ENCODE measurements at regions not wholly inside any gene's neighbourhood (a gene's known extent, or its start where the extent isn't known, plus 50 kb on each side); places are given as distances from the start of the nearest gene placed in this dataset.
"Not testable (repeated sequence)": the region's sequence is repeated elsewhere in the genome, so short reads cannot be mapped to it uniquely, and the experiment has no call there.

GRCh38 chr13:109330123-109330522 is 456.3 kb downstream of the IRS2 start:
- no peak for DNase-seq

DNA sequence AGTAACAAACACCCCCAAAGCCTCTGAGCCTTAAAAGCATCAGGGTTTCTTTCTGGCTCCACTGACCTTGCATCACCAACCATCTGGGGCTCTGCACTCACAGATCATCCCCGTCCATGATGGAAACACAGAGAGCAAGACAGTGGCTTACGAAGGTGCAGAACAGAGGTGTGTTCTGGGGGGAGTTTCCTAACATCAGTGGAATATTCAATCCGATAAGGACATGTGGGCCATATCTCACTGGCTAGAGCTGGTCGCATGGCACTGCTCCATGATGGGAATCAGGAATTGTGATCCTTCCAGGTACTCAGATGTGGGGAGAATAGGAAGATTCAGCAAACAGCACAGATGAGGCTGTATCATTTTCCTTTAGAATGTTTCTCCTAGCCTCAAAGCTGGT is 457.2 kb downstream of the IRS2 start:
- no peak overlapping the region for H3K27ac Mint-ChIP-seq
- H3K9me3 Mint-ChIP-seq, result no peaks in the 10 kb centered on the region
- DNase-seq, result no peak
- H3K27me3 Mint-ChIP-seq, result peaks cover 6% of the 10 kb centered on the region
- H3K4me1 Mint-ChIP-seq, result no peaks in the 10 kb centered on the region
- ATAC-seq, result no peak
- H3K4me3 Mint-ChIP-seq, result no peak overlapping the region

More at GRCh38 chr13:109330123-109330522, 456.3 kb downstream of the IRS2 start:
- Mint-ChIP-seq H3K9me3 (no peaks in the 10 kb centered on the region), H3K27me3 (peaks cover 12% of the 10 kb centered on the region), H3K4me1 (no peaks in the 10 kb centered on the region), H3K27ac (no peak overlapping the region), H3K4me3 (no peak overlapping the region)
- ATAC-seq, result no peak

DNA sequence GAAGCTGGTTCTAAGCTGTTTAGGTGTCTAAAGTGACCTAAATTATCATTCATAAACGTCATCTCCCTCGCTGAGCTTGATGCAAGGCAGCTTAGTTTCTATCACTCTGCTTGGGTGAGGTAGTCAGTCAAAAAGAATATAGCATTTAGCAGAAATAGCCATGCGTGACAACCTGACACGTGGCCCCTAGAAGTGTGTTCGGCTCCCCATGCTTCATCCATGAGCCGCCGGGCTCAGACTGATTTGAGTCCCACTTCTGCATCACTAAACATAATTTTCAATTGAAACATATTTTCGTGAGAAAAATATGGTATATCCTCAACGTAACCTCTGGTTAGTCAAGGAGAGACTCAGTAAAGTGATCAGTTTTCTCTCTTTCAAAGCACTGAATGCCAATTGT is 459.8 kb downstream of the IRS2 start:
- no peak for DNase-seq
- Mint-ChIP-seq H3K9me3 (no peaks in the 10 kb centered on the region), H3K27me3 (no peaks in the 10 kb centered on the region), H3K27ac (no peak overlapping the region), H3K4me3 (no peak overlapping the region), H3K4me1 (no peaks in the 10 kb centered on the region)
- no peak for ATAC-seq

- ATAC-seq, result no peak
- DNase-seq, result no peak
- H3K4me1 Mint-ChIP-seq, result no peaks in the 10 kb centered on the region
- peak overlapping the region in 1 of 2 donors; percentile 27 for H3K27ac Mint-ChIP-seq
- no peak overlapping the region for H3K4me3 Mint-ChIP-seq
- H3K27me3 Mint-ChIP-seq, result no peaks in the 10 kb centered on the region
- H3K9me3 Mint-ChIP-seq, result no peaks in the 10 kb centered on the region
These were observed 463.0 kb downstream of the IRS2 start for GRCh38 chr13:109323338-109323737.

- H3K4me1 Mint-ChIP-seq, result no peaks in the 10 kb centered on the region
- H3K9me3 Mint-ChIP-seq, result peaks cover 0 to 7% of the 10 kb centered on the region in 2 donors
- DNase-seq, result no peak
- no peak for ATAC-seq
- H3K27me3 Mint-ChIP-seq, result no peaks in the 10 kb centered on the region
- H3K4me3 Mint-ChIP-seq, result no peak overlapping the region
- H3K27ac Mint-ChIP-seq, result no peak overlapping the region
These were observed 467.3 kb downstream of the IRS2 start for GRCh38 chr13:109318945-109319590.

GRCh38 chr13:109315481-109315880 is 470.9 kb downstream of the IRS2 start:
- ATAC-seq (no peak), DNase-seq (no peak)
- Mint-ChIP-seq H3K27ac (no peak overlapping the region), H3K9me3 (peaks cover 0 to 7% of the 10 kb centered on the region in 2 donors), H3K27me3 (no peaks in the 10 kb centered on the region), H3K4me3 (no peak overlapping the region), H3K4me1 (no peaks in the 10 kb centered on the region)

GRCh38 chr13:109314101-109314500 is 472.3 kb downstream of the IRS2 start:
- Mint-ChIP-seq H3K4me1 (no peaks in the 10 kb centered on the region), H3K9me3 (peaks cover 0 to 7% of the 10 kb centered on the region in 2 donors)

GRCh38 chr13:109312399-109312798 is 474.0 kb downstream of the IRS2 start:
- H3K4me1 Mint-ChIP-seq, result no peaks in the 10 kb centered on the region
- peaks cover 0 to 6% of the 10 kb centered on the region in 2 donors for H3K9me3 Mint-ChIP-seq
- no peak overlapping the region for H3K4me3 Mint-ChIP-seq
- no peaks in the 10 kb centered on the region for H3K27me3 Mint-ChIP-seq
- ATAC-seq (no peak), DNase-seq (no peak)
- H3K27ac Mint-ChIP-seq, result no peak overlapping the region

More at GRCh38 chr13:109314101-109314500, 472.3 kb downstream of the IRS2 start:
- ATAC-seq (no peak), DNase-seq (no peak)
- no peak overlapping the region for H3K4me3 Mint-ChIP-seq
- no peak overlapping the region for H3K27ac Mint-ChIP-seq
- H3K27me3 Mint-ChIP-seq, result no peaks in the 10 kb centered on the region

DNA sequence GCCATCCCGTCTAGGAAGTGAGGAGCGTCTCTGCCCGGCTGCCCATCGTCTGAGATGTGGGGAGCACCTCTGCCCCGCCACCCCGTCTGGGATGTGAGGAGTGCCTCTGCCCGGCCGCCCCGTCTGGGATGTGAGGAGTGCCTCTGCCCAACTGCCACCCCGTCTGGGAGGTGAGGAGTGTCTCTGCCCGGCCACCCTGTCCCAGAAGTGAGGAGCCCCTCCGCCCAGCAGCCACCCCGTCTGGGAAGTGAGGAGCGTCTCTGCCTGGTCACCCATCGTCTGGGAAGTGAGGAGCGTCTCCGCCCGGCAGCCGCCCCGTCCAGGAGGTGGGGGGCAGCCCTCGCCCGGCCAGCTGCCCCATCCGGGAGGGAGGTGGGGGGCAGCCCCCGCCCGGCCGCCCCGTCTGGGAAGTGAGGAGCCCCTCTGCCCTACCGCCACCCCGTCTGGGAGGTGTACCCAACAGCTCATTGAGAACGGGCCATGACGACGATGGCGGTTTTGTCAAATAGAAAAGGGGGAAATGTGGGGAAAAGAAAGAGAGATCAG is 474.9 kb downstream of the IRS2 start:
- H3K4me3 Mint-ChIP-seq, H3K27ac Mint-ChIP-seq, H3K9me3 Mint-ChIP-seq, H3K4me1 Mint-ChIP-seq, DNase-seq, H3K27me3 Mint-ChIP-seq: not testable (repeated sequence)
- ATAC-seq, result peak; percentile 18

- H3K4me3 Mint-ChIP-seq, result no peak overlapping the region
- no peaks in the 10 kb centered on the region for H3K9me3 Mint-ChIP-seq
- no peaks in the 10 kb centered on the region for H3K27me3 Mint-ChIP-seq
- H3K27ac Mint-ChIP-seq, result no peak overlapping the region
- no peak for ATAC-seq
- no peaks in the 10 kb centered on the region for H3K4me1 Mint-ChIP-seq
- no peak for DNase-seq
These were observed 476.6 kb downstream of the IRS2 start for GRCh38 chr13:109309625-109310363.

GRCh38 chr13:109307027-109307426 is 479.4 kb downstream of the IRS2 start:
- no peak overlapping the region for H3K27ac Mint-ChIP-seq
- no peak overlapping the region for H3K4me3 Mint-ChIP-seq
- DNase-seq, result no peak
- no peaks in the 10 kb centered on the region for H3K27me3 Mint-ChIP-seq
- ATAC-seq, result no peak
- H3K9me3 Mint-ChIP-seq, result no peaks in the 10 kb centered on the region
- H3K4me1 Mint-ChIP-seq, result no peaks in the 10 kb centered on the region

DNA sequence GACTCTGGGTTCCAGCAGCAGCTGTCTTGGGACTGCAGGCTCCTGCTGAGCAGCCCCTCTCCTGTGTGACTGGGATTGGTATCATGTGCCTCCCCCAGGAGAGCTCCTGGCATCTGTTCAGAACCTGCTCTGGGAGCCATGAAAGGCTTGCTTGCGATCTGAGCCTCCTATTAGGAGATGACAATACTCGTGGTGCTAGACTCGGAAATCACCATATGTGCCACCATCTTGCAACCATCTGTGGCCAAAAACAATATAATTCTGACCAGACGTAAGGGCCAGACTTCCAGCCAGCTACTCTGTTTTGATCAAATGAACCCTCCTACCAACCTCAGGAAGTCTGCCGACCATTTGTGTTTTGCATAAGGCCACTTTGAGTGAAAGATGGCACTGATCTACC is 484.7 kb downstream of the IRS2 start:
- H3K27me3 Mint-ChIP-seq, result no peaks in the 10 kb centered on the region
- no peaks in the 10 kb centered on the region for H3K9me3 Mint-ChIP-seq
- DNase-seq (no peak), ATAC-seq (no peak)
- H3K27ac Mint-ChIP-seq, result no peak overlapping the region
- H3K4me3 Mint-ChIP-seq, result no peak overlapping the region
- H3K4me1 Mint-ChIP-seq, result no peaks in the 10 kb centered on the region

GRCh38 chr13:109301276-109301675 is 485.1 kb downstream of the IRS2 start:
- Mint-ChIP-seq H3K9me3 (no peaks in the 10 kb centered on the region), H3K4me3 (no peak overlapping the region), H3K4me1 (no peaks in the 10 kb centered on the region), H3K27ac (no peak overlapping the region), H3K27me3 (no peaks in the 10 kb centered on the region)
- ATAC-seq (no peak), DNase-seq (no peak)

DNA sequence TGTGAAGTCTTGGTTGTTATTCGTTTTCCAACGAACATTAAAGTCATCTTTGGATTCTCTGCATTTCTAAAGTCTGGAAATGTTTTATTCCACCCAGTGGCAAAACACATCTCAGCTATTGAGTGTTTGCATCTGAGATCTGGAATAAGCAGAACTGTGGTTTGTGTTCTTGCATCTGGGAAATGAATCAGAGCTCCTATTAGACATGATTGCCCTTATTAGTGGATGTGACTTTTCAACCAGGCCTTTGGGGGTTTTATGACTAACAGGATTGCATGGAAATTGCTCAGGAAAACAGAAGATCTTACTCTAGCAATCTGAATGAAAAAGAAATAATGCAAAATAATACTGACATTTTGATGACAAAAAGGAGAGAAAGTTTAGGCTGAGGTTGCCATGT is 488.8 kb downstream of the IRS2 start:
- H3K9me3 Mint-ChIP-seq, result peaks cover 0 to 4% of the 10 kb centered on the region in 2 donors
- ATAC-seq (no peak), DNase-seq (no peak)
- no peak overlapping the region for H3K27ac Mint-ChIP-seq
- no peak overlapping the region for H3K4me3 Mint-ChIP-seq
- peaks cover 7% of the 10 kb centered on the region for H3K27me3 Mint-ChIP-seq
- H3K4me1 Mint-ChIP-seq, result no peaks in the 10 kb centered on the region

GRCh38 chr13:109293166-109293565 is 493.2 kb downstream of the IRS2 start:
- Mint-ChIP-seq H3K27me3 (peaks cover 7% of the 10 kb centered on the region), H3K27ac (no peak overlapping the region), H3K9me3 (peaks cover 0 to 4% of the 10 kb centered on the region in 2 donors), H3K4me3 (no peak overlapping the region), H3K4me1 (no peaks in the 10 kb centered on the region)
- DNase-seq (no peak), ATAC-seq (peak; percentile 37)

DNA sequence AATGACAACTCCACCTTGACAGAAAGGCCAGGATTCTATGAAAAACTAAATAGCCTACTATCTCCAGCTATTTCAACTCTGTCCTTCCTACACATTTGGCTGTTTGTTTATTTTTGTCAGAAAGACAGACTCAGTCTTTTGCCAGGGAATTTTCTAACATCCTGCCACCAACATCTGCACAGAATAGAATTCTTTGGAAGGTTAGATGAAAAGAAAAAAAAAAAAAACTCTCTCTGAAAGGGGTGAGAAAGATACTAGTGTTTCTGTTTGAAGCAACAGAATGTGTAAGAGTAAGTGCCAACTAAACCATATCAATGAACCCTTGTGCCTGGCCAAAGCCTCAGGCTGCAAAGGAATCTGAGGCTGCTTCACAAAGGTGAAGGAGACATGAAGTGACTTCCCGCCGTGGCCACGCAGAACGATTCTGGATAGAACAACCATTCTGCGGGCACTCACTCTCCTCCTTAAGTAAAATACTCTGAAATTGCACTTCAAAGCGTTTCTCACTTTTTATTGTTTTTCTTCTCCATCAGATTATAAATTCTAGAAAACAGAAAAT is 498.2 kb downstream of the IRS2 start:
- DNase-seq, result no peak

More for the DNA sequence above, 498.2 kb downstream of the IRS2 start:
- no peak for ATAC-seq
- Mint-ChIP-seq H3K4me1 (no peaks in the 10 kb centered on the region), H3K4me3 (no peak overlapping the region), H3K27me3 (no peaks in the 10 kb centered on the region), H3K27ac (no peak overlapping the region), H3K9me3 (no peaks in the 10 kb centered on the region)

Measured in stimulated activated naive CD8-positive, alpha-beta T cell treated with anti-CD3 and anti-CD28 coated beads, Interleukin-15, amount 100 ng/mL, for 72 hours (primary cell).